Anterior cingulate cortex (tissue), 58 donors: ENCODE measurements at regions not wholly inside any gene's neighbourhood (a gene's known extent, or its start where the extent isn't known, plus 50 kb on each side); places are given as distances from the start of the nearest gene placed in this dataset.
"Not testable (repeated sequence)": the region's sequence is repeated elsewhere in the genome, so short reads cannot be mapped to it uniquely, and the experiment has no call there.

Source experiments
- DNase-seq, 58 donors: peaks; one replicate each; lab custom pipeline; 2025; lab: John Stamatoyannopoulos, UW

GRCh38 chr2:16199882-16200553, 259.7 kb downstream of the MYCN start:
- DNase-seq: no peak

GRCh38 chr2:16199241-16199640, 258.9 kb downstream of the MYCN start:
- DNase-seq: not testable (repeated sequence)

GRCh38 chr2:16198166-16198912, 258.0 kb downstream of the MYCN start:
- DNase-seq: no peak

GRCh38 chr2:16197504-16198147, 257.3 kb downstream of the MYCN start:
- DNase-seq: no peak

GRCh38 chr2:16196687-16197503, 256.5 kb downstream of the MYCN start:
- DNase-seq: no peak

- no peak for DNase-seq
Observed at GRCh38 chr2:16195681-16196070, 255.3 kb downstream of the MYCN start.

- no peak for DNase-seq
Observed at GRCh38 chr2:16194931-16195680, 254.8 kb downstream of the MYCN start.

- no peak for DNase-seq
Observed at GRCh38 chr2:16194530-16194929, 254.2 kb downstream of the MYCN start.

- DNase-seq: no peak
Observed at GRCh38 chr2:16194096-16194390, 253.7 kb downstream of the MYCN start.

- DNase-seq: no peak
Observed at GRCh38 chr2:16192416-16193216, 252.3 kb downstream of the MYCN start.

- DNase-seq: no peak
Observed at GRCh38 chr2:16191431-16192200, 251.3 kb downstream of the MYCN start.

- no peak for DNase-seq
Observed at GRCh38 chr2:16190446-16191270, 250.3 kb downstream of the MYCN start.

- no peak for DNase-seq
Observed at GRCh38 chr2:16189836-16190160, 249.4 kb downstream of the MYCN start.

GRCh38 chr2:16189029-16189835, 248.9 kb downstream of the MYCN start:
- no peak for DNase-seq

- no peak for DNase-seq
Observed at GRCh38 chr2:16188261-16188890, 248.0 kb downstream of the MYCN start.

- no peak for DNase-seq
Observed at GRCh38 chr2:16187482-16187817, 247.1 kb downstream of the MYCN start.
